GM12878 (cell line): ENCODE measurements at regions not wholly inside any gene's neighbourhood (a gene's known extent, or its start where the extent isn't known, plus 50 kb on each side); places are given as distances from the start of the nearest gene placed in this dataset.

Source experiments
- ATAC-seq: fragments of 200-7000 bp; cut with Tn5 transposase; 3 replicates; pipeline ENCODE4 v1.9.1; 2020; ENCODE audit warnings: mild to moderate bottlenecking, moderate library complexity
- BruUV-seq: library from RNA; stranded (reverse); fragments of 400-500 nt; replicated peaks from 2 replicates; lab custom pipeline; 2021; lab: Mats Ljungman, UMichigan
- CTCF ChIA-PET: fragments of 300-600 bp; sonication (Branson Sonifier 250); formaldehyde crosslinking; extraction: SDS; loops from one replicate; lab custom pipeline; 2021; ENCODE audit warnings: inconsistent platforms; lab: Yijun Ruan, JAX
- POLR2A ChIA-PET: fragments of 350-600 bp; formaldehyde crosslinking; extraction: SDS; loops from one replicate; lab custom pipeline; 2021; ENCODE audit warnings: inconsistent platforms; lab: Charles Lee
- RAD21 ChIA-PET: fragments of 300-600 bp; sonication (Branson Sonifier 250); formaldehyde crosslinking; loops from one replicate; lab custom pipeline; 2023; ENCODE audit warnings: antibody characterized with exemption; ENCODE audit not compliant: unreplicated experiment; lab: Charles Lee
- SMC1A ChIA-PET: fragments of 300-600 bp; sonication (Branson Sonifier 250); formaldehyde crosslinking; loops from one replicate; lab custom pipeline; 2023; ENCODE audit not compliant: unreplicated experiment, uncharacterized antibody; lab: Charles Lee
- DNase-seq: peaks from one replicate; pipeline ENCODE4 v3.0.0-alpha.2; 2011; ENCODE audit warnings: low read depth, low spot score
- FAIRE-seq: peaks from 3 replicates; lab custom pipeline; 2011; peaks lifted over from hg19 to GRCh38; lab: Jason Lieb, UNC
- H2AFZ ChIP-seq: 2 replicates; pipeline ENCODE4 v1.6.0; 2011; ENCODE audit warnings: low read depth, low read length, control low read depth; ENCODE audit not compliant: control insufficient read depth
- H3K27ac ChIP-seq: 2 replicates; pipeline ENCODE4 v1.5.1; 2011; ENCODE audit warnings: control low read depth; ENCODE audit not compliant: control insufficient read depth, insufficient read depth
- H3K27me3 ChIP-seq, 2 experiments: replicated peaks in 1 of 2; 2 replicates each; pipeline versions ENCODE4 v1.6.0 to v1.6.1; 2011; ENCODE audit warnings: low read length in 1 of 2; ENCODE audit not compliant: control insufficient read depth in 2 of 2, insufficient read depth in 2 of 2
- H3K36me3 ChIP-seq, 2 experiments: 2 replicates each; pipeline ENCODE4 v1.5.1; 2011; ENCODE audit warnings: low read length in 1 of 2; ENCODE audit not compliant: control insufficient read depth in 2 of 2, insufficient read depth in 2 of 2
- H3K4me1 ChIP-seq: 2 replicates; pipeline ENCODE4 v1.6.1; 2011; ENCODE audit warnings: mild to moderate bottlenecking, low read length, moderate library complexity, mixed read lengths; ENCODE audit not compliant: control insufficient read depth, insufficient read depth
- H3K4me2 ChIP-seq: 2 replicates; pipeline ENCODE4 v1.6.0; 2011; ENCODE audit warnings: control low read depth; ENCODE audit not compliant: control insufficient read depth, insufficient read depth
- H3K4me3 ChIP-seq: fragments of 200-600 bp; sonication (generic); 2 replicates; pipeline ENCODE4 v1.5.1; 2016
- H3K79me2 ChIP-seq: 2 replicates; pipeline ENCODE4 v1.6.0; 2011; ENCODE audit warnings: low read length; ENCODE audit not compliant: control insufficient read depth, insufficient read depth
- H3K9ac ChIP-seq: 2 replicates; pipeline ENCODE4 v1.8.0; 2011; ENCODE audit warnings: low read length, control low read depth, mixed read lengths; ENCODE audit not compliant: control insufficient read depth, insufficient read depth
- H3K9me3 ChIP-seq: replicated peaks from 3 replicates; pipeline ENCODE4 v1.5.1; 2011; ENCODE audit warnings: mild to moderate bottlenecking, low read length; ENCODE audit not compliant: control insufficient read depth, insufficient read depth
- H4K20me1 ChIP-seq: 2 replicates; pipeline ENCODE4 v1.6.0; 2011; ENCODE audit not compliant: control insufficient read depth, insufficient read depth
- ASH2L ChIP-seq: fragments of 300-600, 200-600 bp; sonication (generic); IDR thresholded peaks from 2 replicates; pipeline ENCODE4 v1.6.1; 2017; ENCODE audit warnings: low read depth, mild to moderate bottlenecking, borderline replicate concordance
- CBFB ChIP-seq: IDR thresholded peaks from 2 replicates; pipeline ENCODE4 v1.6.1; 2016; ENCODE audit warnings: antibody characterized with exemption, low read depth
- MYC ChIP-seq: IDR thresholded peaks from 2 replicates; pipeline ENCODE4 v1.6.1; 2011; ENCODE audit warnings: mild to moderate bottlenecking, low read length, moderate library complexity, inconsistent platforms; ENCODE audit not compliant: insufficient read depth, insufficient replicate concordance, insufficient read length, severe bottlenecking
- NR2C1 ChIP-seq: fragments of 450-650 bp; IDR thresholded peaks from 2 replicates; pipeline ENCODE4 v1.6.1; 2017; ENCODE audit warnings: antibody characterized with exemption, mild to moderate bottlenecking, moderate library complexity
- PAX5 ChIP-seq: IDR thresholded peaks from 2 replicates; pipeline ENCODE4 v1.6.1; 2011; ENCODE audit warnings: low read depth, low read length, borderline replicate concordance
- RELA ChIP-seq: fragments of 450-650 bp; IDR thresholded peaks from 2 replicates; pipeline ENCODE4 v1.8.0; 2014; ENCODE audit warnings: borderline replicate concordance; ENCODE audit not compliant: partially characterized antibody
- SUZ12 ChIP-seq: fragments of 200-600 bp; sonication (generic); IDR thresholded peaks from one replicate; pipeline ENCODE4 v1.6.1; 2018; ENCODE audit warnings: antibody characterized with exemption, mild to moderate bottlenecking; ENCODE audit not compliant: unreplicated experiment
- TARDBP ChIP-seq: IDR thresholded peaks from 2 replicates; pipeline ENCODE4 v1.6.1; 2016; ENCODE audit warnings: borderline replicate concordance
- TCF7 ChIP-seq: IDR thresholded peaks from 2 replicates; pipeline ENCODE4 v1.6.1; 2014; ENCODE audit warnings: antibody characterized with exemption, borderline replicate concordance
- YY1 ChIP-seq: IDR thresholded peaks from 2 replicates; pipeline ENCODE4 v1.6.1; 2011; ENCODE audit warnings: low read depth, mild to moderate bottlenecking, low read length
- ZNF24 ChIP-seq: fragments of 450-650 bp; IDR thresholded peaks from 2 replicates; pipeline ENCODE4 v1.6.1; 2017; ENCODE audit warnings: antibody characterized with exemption, mild to moderate bottlenecking
- in situ Hi-C: fragments of 300-500 bp; cut with MboI; formaldehyde crosslinking; loops from 9 replicates; pipeline ENCODE4 v1.14.3; 2018; ENCODE audit warnings: mixed read lengths
- intact Hi-C: fragments of 100-400 bp; cut with micrococcal nuclease; formaldehyde crosslinking; loops from one replicate; pipeline ENCODE4 v1.14.2; 2022; ENCODE audit not compliant: unreplicated experiment
- TF ChIP-seq, protein P1 (sequence below): IDR thresholded peaks from 2 replicates; pipeline ENCODE4 v1.6.1; 2011; ENCODE audit warnings: low read depth, mild to moderate bottlenecking, low read length, moderate library complexity, borderline replicate concordance; ENCODE audit errors: extremely low read depth
- TF ChIP-seq, protein P2 (sequence below): IDR thresholded peaks from 2 replicates; pipeline ENCODE4 v1.6.1; 2012; ENCODE audit warnings: improper control_type of control experiment, low read depth, low read length; ENCODE audit not compliant: insufficient replicate concordance

DNA sequence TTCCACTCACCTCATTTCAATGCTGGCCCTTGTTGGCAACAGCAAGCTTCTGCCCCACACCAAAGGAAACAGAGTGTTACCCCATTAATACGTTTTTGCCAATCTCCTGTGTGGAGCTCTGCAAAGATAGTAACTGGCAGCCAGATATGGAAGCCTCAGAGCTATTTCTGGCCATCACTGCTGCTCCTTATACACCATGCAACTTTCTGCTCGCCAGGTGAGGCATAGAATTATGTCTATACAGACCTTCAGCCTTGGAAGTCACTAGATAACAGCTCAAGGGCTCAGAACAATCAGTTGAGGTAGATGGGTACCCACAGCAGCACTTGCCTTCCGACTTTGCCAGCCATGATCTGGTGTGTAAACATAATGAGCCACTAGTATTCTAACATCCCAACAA, 214.8 kb upstream of the ALG10B start (continued):
- TF ChIP-seq RELA: no peak
- TF ChIP-seq ASH2L: no peak

DNA sequence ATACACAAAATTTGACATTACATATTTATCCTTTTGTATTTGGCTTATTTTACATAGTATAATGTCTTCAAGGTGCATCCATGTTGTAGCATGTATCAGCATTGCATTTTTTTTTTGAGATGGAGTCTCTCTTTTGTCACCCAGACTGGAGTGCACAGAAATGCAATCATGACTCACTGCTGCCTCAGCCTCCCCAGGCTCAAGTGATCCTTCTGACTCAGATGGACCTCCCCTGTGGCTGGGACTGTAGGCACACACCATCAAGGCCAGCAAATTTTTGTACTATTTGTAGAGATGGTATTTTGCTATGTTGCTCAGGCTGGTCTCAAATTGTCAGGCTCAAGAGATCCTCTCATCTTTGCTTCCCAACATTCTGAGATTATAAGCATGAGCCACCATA, 214.4 kb upstream of the ALG10B start:
- Histone ChIP-seq H3K79me2 (no peaks in the 10 kb centered on the region), H3K9me3 (no peaks in the 10 kb centered on the region), H3K4me2 (no peak overlapping the region), H3K27ac (no peak overlapping the region), H2AFZ (no peak overlapping the region), H4K20me1 (no peaks in the 10 kb centered on the region)
- ATAC-seq: no peak
- DNase-seq: no peak
- BruUV-seq: no TSS peak
- ChIA-PET RAD21 (no interaction called here), POLR2A (no interaction called here)
- intact Hi-C loops: no loop called here
- in situ Hi-C loops: no loop called here
- no peak for TF ChIP-seq SUZ12
- TF ChIP-seq PAX5: no peak
- TF ChIP-seq TARDBP: no peak
- no peak for TF ChIP-seq YY1
- TF ChIP-seq, protein P1, sequence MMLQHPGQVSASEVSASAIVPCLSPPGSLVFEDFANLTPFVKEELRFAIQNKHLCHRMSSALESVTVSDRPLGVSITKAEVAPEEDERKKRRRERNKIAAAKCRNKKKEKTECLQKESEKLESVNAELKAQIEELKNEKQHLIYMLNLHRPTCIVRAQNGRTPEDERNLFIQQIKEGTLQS: no peak
- TF ChIP-seq MYC: no peak
- no peak for TF ChIP-seq ASH2L
- TF ChIP-seq, protein P2, sequence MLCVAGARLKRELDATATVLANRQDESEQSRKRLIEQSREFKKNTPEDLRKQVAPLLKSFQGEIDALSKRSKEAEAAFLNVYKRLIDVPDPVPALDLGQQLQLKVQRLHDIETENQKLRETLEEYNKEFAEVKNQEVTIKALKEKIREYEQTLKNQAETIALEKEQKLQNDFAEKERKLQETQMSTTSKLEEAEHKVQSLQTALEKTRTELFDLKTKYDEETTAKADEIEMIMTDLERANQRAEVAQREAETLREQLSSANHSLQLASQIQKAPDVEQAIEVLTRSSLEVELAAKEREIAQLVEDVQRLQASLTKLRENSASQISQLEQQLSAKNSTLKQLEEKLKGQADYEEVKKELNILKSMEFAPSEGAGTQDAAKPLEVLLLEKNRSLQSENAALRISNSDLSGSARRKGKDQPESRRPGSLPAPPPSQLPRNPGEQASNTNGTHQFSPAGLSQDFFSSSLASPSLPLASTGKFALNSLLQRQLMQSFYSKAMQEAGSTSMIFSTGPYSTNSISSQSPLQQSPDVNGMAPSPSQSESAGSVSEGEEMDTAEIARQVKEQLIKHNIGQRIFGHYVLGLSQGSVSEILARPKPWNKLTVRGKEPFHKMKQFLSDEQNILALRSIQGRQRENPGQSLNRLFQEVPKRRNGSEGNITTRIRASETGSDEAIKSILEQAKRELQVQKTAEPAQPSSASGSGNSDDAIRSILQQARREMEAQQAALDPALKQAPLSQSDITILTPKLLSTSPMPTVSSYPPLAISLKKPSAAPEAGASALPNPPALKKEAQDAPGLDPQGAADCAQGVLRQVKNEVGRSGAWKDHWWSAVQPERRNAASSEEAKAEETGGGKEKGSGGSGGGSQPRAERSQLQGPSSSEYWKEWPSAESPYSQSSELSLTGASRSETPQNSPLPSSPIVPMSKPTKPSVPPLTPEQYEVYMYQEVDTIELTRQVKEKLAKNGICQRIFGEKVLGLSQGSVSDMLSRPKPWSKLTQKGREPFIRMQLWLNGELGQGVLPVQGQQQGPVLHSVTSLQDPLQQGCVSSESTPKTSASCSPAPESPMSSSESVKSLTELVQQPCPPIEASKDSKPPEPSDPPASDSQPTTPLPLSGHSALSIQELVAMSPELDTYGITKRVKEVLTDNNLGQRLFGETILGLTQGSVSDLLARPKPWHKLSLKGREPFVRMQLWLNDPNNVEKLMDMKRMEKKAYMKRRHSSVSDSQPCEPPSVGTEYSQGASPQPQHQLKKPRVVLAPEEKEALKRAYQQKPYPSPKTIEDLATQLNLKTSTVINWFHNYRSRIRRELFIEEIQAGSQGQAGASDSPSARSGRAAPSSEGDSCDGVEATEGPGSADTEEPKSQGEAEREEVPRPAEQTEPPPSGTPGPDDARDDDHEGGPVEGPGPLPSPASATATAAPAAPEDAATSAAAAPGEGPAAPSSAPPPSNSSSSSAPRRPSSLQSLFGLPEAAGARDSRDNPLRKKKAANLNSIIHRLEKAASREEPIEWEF: no peak
- TF ChIP-seq ZNF24: no peak
- no peak for TF ChIP-seq TCF7
- TF ChIP-seq NR2C1: no peak
- no peak for TF ChIP-seq CBFB
- TF ChIP-seq, all 136 proteins: peak for 0
- FAIRE-seq: no peak
- ChIA-PET CTCF (no interaction called here), SMC1A (interaction anchor here (0.7 kb wide), 1 partner anchor 12 kb away, joined by 3 read pairs; no protein-coding TSS in a partner anchor)
- Histone ChIP-seq H3K36me3 (no peaks in the 10 kb centered on the region), H3K9ac (no peak overlapping the region), H3K4me1 (no peaks in the 10 kb centered on the region), H3K27me3 (no peaks in the 10 kb centered on the region), H3K4me3 (no peak overlapping the region)
